Osteocyte (in vitro differentiated cells): ENCODE measurements at regions not wholly inside any gene's neighbourhood (a gene's known extent, or its start where the extent isn't known, plus 50 kb on each side); places are given as distances from the start of the nearest gene placed in this dataset.
"Not testable (repeated sequence)": the region's sequence is repeated elsewhere in the genome, so short reads cannot be mapped to it uniquely, and the experiment has no call there.

Source experiments
- DNase-seq: peaks from one replicate; pipeline ENCODE4 v3.0.0; 2021; ENCODE audit warnings: mixed read lengths; ENCODE audit not compliant: unreplicated experiment; ENCODE audit errors: extremely low spot score
- H3K27ac Mint-ChIP-seq: one replicate; pipeline ENCODE4 v1.8.0; 2021; ENCODE audit warnings: mild to moderate bottlenecking, mixed read lengths; ENCODE audit not compliant: unreplicated experiment
- H3K27me3 Mint-ChIP-seq: one replicate; pipeline ENCODE4 v1.8.0; 2021; ENCODE audit warnings: mixed read lengths; ENCODE audit not compliant: unreplicated experiment
- H3K36me3 Mint-ChIP-seq: one replicate; pipeline ENCODE4 v1.8.0; 2021; ENCODE audit warnings: mixed read lengths; ENCODE audit not compliant: unreplicated experiment
- H3K4me1 Mint-ChIP-seq: one replicate; pipeline ENCODE4 v1.8.0; 2021; ENCODE audit warnings: mixed read lengths; ENCODE audit not compliant: unreplicated experiment
- H3K4me3 Mint-ChIP-seq: one replicate; pipeline ENCODE4 v1.8.0; 2021; ENCODE audit warnings: mild to moderate bottlenecking, moderate library complexity, mixed read lengths; ENCODE audit not compliant: unreplicated experiment
- H3K9me3 Mint-ChIP-seq: one replicate; pipeline ENCODE4 v1.8.0; 2021; ENCODE audit warnings: mixed read lengths; ENCODE audit not compliant: unreplicated experiment
- CTCF ChIP-seq: fragments of 200-600 bp; sonication (generic); IDR thresholded peaks from 2 replicates; pipeline ENCODE4 v1.5.0; 2021; ENCODE audit warnings: antibody characterized with exemption, mild to moderate bottlenecking, moderate library complexity

- H3K27me3 Mint-ChIP-seq = no peaks in the 10 kb centered on the region
- no peaks in the 10 kb centered on the region for H3K9me3 Mint-ChIP-seq
- no peaks in the 10 kb centered on the region for H3K36me3 Mint-ChIP-seq
- TF ChIP-seq CTCF = no peak
- H3K27ac Mint-ChIP-seq = no peak overlapping the region
- no peak overlapping the region for H3K4me3 Mint-ChIP-seq
- H3K4me1 Mint-ChIP-seq = no peaks in the 10 kb centered on the region
- DNase-seq = no peak
These were observed 53.3 kb upstream of the CYLC2 start for GRCh38 chr9:102941868-102942267.

GRCh38 chr9:102922526-102922925 lies 72.6 kb upstream of the CYLC2 start:
- Mint-ChIP-seq H3K27me3 (no peaks in the 10 kb centered on the region), H3K27ac (no peak overlapping the region), H3K9me3 (no peaks in the 10 kb centered on the region), H3K4me3 (no peak overlapping the region), H3K4me1 (no peaks in the 10 kb centered on the region), H3K36me3 (no peaks in the 10 kb centered on the region)
- no peak for DNase-seq
- TF ChIP-seq CTCF = no peak

- no peak for TF ChIP-seq CTCF
- no peaks in the 10 kb centered on the region for H3K4me1 Mint-ChIP-seq
- no peaks in the 10 kb centered on the region for H3K36me3 Mint-ChIP-seq
- no peaks in the 10 kb centered on the region for H3K9me3 Mint-ChIP-seq
- H3K27ac Mint-ChIP-seq = no peak overlapping the region
- no peak for DNase-seq
- no peak overlapping the region for H3K4me3 Mint-ChIP-seq
- H3K27me3 Mint-ChIP-seq = no peaks in the 10 kb centered on the region
These were observed 83.9 kb upstream of the CYLC2 start for GRCh38 chr9:102911185-102911584.

DNA sequence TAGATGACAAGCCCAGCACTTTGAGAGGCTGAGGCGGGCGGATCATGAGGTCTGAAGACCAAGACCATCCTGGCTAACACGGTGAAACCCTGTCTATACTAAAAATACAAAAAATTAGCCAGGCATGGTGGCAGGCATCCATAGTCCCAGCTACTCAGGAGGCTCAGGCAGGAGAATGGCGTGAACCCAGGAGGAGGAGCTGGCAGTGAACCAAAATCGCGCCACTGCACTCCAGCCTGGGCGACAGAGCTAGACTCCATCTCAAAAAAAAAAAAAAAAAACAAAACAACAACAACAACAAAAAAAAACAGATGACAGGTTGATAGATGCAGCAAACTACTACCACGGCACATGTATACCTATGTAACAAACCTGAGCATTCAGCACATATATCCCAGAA lies 89.3 kb upstream of the CYLC2 start:
- peaks cover 28% of the 10 kb centered on the region for H3K9me3 Mint-ChIP-seq
- H3K4me1 Mint-ChIP-seq, H3K27ac Mint-ChIP-seq, H3K4me3 Mint-ChIP-seq, DNase-seq, H3K36me3 Mint-ChIP-seq, H3K27me3 Mint-ChIP-seq: not testable (repeated sequence)

GRCh38 chr9:102892025-102892424 lies 103.1 kb upstream of the CYLC2 start:
- H3K36me3 Mint-ChIP-seq = no peaks in the 10 kb centered on the region
- no peaks in the 10 kb centered on the region for H3K4me1 Mint-ChIP-seq
- H3K9me3 Mint-ChIP-seq = peaks cover 3% of the 10 kb centered on the region
- TF ChIP-seq CTCF = no peak
- DNase-seq = no peak
- H3K27me3 Mint-ChIP-seq = no peaks in the 10 kb centered on the region
- no peak overlapping the region for H3K27ac Mint-ChIP-seq
- H3K4me3 Mint-ChIP-seq = no peak overlapping the region

DNA sequence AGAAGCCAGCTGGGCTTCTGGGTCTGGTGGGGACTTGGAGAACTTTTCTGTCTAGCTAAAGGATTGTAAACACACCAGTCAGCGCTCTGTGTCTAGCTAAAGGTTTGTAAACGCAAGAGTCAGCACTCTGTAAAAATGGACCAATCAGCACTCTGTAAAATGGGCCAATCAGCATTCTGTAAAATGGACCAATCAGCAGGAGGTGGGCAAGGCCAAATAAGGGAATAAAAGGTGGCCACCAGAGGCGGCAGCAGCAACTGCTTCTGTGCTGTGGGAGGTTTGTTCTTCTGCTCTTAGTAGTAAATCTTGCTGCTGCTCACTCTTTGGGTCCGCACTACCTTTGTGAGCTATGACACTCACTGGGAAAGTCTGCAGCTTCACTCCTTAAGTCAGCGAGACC lies 106.4 kb upstream of the CYLC2 start:
- not testable (repeated sequence) for H3K9me3 Mint-ChIP-seq, H3K27me3 Mint-ChIP-seq, DNase-seq, H3K4me1 Mint-ChIP-seq, H3K27ac Mint-ChIP-seq, H3K4me3 Mint-ChIP-seq, H3K36me3 Mint-ChIP-seq
